ENCODE measurements at regions not wholly inside any gene's neighbourhood (a gene's known extent, or its start where the extent isn't known, plus 50 kb on each side); places are given as distances from the start of the nearest gene placed in this dataset.

- TF ChIP-seq CTCF (IDR thresholded peaks at IDR 0.05) = no peak
- no peak for TF ChIP-seq POLR2A (IDR thresholded peaks at IDR 0.05)
These were observed 837.8 kb upstream of the CDH6 start for GRCh38 chr5:30355675-30356074.

Data from Peyer's patch (tissue), 4 donors.